ENCODE measurements at regions not wholly inside any gene's neighbourhood (a gene's known extent, or its start where the extent isn't known, plus 50 kb on each side); places are given as distances from the start of the nearest gene placed in this dataset.
"Not testable (repeated sequence)": the region's sequence is repeated elsewhere in the genome, so short reads cannot be mapped to it uniquely, and the experiment has no call there.

DNA sequence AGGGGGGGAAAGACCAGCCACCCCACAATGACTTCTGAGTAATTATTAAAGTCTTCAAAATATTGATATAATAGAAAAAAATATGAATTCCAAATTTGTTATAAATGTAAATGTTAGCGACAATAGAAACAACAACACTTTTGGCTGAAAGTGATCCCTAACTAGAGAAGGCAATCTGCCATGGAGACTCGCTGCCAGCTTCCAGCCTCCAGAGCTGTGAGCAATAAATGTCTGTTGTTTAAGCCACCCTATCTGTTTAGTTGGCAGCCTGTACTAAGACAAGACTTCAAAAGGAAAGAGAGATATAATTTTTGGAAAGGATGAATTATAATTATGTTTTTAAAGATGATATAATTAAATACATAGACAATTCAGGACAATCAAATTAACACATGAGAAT lies 130.8 kb upstream of the HSFY2 start:
- DNase-seq: no peak

DNA sequence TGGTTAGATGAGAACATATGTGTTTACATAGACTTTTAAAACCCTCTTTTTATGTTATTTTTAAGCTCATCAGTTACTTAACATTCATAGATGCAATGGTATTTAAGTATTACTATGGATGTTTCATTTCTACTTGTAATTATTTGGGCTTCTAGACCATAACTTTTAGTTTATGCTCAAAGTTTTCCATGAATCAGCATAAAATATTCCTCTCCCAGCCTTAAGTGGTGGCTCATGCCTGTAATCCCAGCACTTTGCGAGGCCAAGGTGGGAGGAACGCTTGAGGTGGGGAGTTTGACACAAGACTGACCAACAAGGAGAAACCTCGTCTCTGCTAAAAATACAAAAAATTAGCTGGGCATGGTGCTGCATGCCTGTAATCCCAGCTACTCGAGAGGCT lies 118.5 kb upstream of the HSFY2 start:
- no peak for DNase-seq

DNA sequence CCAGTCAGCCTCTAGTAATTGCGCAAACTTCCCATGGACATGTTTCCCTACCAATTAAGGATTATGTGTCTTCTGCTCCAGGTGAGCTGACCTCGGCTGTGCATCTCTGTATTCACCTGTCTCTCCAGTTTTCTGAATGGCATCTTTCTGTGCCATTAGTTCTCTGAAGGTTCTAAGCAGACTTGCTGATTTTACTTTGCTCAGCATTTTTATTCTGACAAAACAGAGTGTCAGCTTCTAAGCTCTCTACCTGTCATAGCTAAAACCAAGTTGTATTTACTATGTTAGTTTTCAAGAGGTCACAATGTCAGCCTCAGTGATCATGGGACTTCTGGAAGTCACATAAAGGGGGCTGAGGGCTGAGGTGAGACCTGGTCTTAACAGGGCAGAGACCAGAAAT lies 116.0 kb upstream of the HSFY2 start:
- no peak for DNase-seq

DNA sequence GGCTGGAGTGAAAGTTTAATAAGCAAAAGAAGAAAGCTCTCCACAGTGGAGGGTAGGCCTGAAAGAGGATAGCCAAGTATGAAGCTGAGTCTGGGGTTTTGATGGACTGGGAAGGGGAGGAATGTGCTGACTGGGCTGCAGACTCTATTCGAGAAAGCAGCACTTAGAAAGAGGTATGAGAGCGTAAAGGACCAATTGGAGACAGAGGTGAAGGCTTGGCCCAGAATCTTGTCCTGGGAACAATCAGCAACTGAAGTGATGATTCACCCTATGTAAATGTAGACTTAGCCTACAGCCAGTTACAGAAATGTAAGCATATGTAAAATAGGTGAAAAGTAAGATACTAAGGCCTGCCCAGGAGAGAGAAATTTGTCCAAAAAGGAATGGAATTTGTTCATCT lies 111.2 kb upstream of the HSFY2 start:
- no peak for DNase-seq

DNA sequence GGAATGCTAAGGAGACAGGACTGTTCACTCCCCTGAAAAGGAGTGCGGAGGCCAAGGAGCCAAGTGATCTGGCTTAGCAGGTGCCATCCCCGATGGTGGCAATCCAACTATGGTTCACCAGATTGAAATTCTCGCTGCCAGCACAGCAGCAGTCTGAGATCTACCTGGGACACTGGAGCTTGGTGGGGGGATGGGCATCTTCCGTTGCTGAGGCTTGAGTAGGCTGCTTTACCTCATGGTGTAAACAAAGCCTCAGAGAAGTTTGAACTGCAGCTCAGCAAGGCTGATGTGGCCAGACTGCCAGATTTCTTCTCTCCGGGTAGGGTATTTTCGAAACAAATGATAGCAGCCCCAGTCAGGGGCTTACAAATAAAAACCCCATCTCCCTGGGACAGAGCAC lies 95.6 kb upstream of the HSFY2 start:
- DNase-seq: not testable (repeated sequence)

DNA sequence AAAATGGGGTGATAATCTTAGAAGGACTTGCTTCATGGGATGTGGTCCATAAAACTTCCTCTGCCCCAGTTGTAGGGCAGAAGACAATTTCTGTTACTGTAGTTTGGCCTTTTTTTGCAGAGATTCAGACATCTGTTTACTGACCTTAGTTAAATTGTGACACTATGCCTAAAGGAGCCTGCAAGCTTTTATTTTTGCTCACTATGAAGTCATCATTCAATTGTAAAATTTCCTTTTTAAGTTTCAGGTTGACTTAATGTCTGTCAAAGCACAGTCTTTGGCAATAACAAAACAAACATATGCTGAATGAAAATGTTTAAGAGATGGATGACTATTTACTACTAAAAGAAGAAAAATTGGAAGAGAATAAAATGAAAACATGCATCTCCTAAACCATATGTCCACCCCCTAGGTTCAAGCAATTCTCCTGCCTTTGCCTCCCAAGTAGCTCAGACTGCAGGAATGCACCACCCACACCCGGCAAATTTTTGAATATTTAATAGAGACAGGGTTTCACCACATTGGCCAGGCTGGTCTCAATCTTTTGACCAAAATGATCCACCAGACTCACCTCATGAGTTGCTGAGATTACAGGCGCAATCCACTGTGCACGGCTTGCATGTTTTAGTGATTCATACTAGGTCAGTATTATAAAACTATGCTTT lies 93.5 kb upstream of the HSFY2 start:
- DNase-seq: not testable (repeated sequence)

DNA sequence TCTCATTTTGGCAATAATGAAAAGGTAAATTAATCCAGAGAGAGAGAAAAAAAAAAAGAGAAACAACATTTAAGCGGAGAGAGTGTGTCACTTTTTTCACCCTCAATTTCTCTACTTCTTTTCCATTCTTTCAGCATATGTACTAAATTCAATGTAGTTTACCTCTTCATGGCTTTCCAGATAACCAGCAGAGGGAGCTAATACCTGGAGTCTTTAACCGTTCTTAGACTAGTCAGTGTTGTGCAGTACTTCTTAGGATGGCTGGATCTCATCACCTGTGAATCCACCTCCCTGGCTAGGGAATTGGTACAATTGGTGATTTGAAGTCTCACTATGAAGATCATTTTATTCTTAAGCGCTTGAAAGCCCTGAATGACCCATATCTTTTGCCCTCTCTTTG lies 87.3 kb upstream of the HSFY2 start:
- DNase-seq: not testable (repeated sequence)

DNA sequence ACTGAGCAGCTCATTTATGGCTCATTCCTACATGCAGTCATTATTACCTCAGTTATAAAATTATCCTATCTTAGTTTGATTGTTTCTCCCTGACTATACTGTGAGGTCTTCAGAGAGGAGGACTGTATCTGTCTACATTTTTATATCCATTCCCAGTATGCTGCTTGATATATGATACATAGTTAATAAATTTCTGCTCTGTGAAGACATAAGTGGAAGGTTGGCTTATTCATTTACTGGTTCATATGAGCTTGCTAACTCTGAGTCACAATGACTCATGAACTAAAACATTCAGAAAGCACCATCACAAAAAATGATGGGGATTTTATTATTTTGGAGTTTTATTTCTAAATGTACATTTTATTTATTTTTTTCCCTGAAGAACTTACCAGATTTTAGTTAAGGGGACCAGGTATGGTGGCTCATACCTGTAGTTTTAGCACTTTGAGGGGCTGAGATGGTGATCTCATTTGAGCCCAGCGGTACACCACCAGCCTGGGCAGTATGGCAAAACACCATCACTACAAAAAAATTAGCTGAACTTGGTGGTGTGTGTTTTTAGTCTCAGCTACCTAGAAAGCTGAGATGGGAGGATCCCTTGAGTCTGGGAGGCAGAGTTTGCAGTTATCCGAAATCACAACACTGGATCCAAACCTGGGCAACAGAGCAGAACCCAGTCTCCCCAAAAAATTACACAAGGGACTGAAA lies 85.1 kb upstream of the HSFY2 start:
- not testable (repeated sequence) for DNase-seq

DNA sequence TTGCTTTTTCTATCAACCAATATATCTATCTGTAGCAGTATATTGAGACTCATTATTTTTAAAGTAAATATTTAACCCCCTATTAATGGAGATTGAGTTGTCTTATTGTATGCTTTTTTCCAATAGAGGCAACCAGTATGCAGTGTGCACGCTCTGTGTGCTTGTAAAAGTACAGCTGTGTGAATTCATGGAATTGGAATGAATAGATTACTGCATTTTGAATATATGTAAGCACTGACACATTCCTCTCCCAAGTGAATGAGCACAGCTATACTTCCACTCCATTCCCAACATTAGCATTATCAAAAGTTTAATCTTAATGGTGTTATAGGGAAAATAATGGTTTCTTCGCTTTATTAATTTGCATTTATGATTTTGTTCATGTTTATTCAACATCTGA lies 81.6 kb upstream of the HSFY2 start:
- not testable (repeated sequence) for DNase-seq

DNA sequence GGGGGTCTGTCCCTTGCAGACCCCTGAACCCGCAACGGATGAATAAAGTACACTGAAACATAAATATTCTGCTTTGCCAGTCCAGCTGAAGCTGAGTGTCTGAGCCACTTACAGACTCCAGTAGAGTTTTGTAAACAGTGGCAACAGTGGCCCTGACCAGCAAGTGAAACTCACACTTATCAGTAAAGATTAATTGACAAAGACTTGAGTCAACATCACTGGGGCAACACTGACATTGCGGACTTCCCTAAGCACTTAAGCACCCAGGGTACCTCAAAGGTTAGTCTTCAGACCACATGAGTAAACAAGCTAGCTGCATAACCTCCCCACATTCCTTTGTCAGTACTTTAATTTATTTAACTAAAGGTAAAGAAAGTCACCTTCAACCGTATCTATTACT lies 79.8 kb upstream of the HSFY2 start:
- DNase-seq: not testable (repeated sequence)

DNA sequence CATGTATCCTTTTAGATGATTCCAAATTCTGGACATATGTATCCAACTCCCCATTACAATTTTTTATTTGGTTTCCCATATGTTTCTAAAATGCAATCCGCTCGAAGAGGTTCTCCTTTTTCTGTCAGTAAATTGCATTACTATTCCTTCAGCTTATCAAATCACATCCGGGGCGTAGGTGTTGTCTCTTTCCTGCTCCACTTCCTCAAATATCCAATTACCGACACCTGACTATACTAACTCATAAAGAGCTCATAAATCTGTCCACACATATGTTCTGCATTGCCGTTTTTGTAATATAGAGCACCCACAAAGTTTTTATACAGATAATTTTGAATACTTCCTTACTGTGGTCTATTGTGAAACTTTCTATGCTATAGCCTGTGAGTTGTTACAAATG lies 63.1 kb upstream of the HSFY2 start:
- not testable (repeated sequence) for DNase-seq

All from NCI-H1092 treated with DMSO at 0.1 percent for 48 hours (cell line).